ENCODE measurements at regions not wholly inside any gene's neighbourhood (a gene's known extent, or its start where the extent isn't known, plus 50 kb on each side); places are given as distances from the start of the nearest gene placed in this dataset.

- no peak for DNase-seq
Observed at GRCh38 chr13:74930402-74931165, 551.4 kb downstream of the TBC1D4 start.

GRCh38 chr13:74929436-74929835, 552.5 kb downstream of the TBC1D4 start:
- DNase-seq = no peak

GRCh38 chr13:74927823-74928222, 554.1 kb downstream of the TBC1D4 start:
- no peak for DNase-seq

- DNase-seq = no peak
Observed at GRCh38 chr13:74922963-74923362, 559.0 kb downstream of the TBC1D4 start.

GRCh38 chr13:74921326-74921725, 560.6 kb downstream of the TBC1D4 start:
- no peak for DNase-seq

- no peak for DNase-seq
Observed at GRCh38 chr13:74920920-74921319, 561.0 kb downstream of the TBC1D4 start.

- DNase-seq = no peak
Observed at GRCh38 chr13:74920361-74920760, 561.6 kb downstream of the TBC1D4 start.

GRCh38 chr13:74919914-74920313, 562.1 kb downstream of the TBC1D4 start:
- DNase-seq = no peak

- no peak for DNase-seq
Observed at GRCh38 chr13:74912898-74913297, 569.1 kb downstream of the TBC1D4 start.

- DNase-seq = no peak
Observed at GRCh38 chr13:74910415-74910814, 571.6 kb downstream of the TBC1D4 start.

GRCh38 chr13:74907788-74908187, 574.2 kb downstream of the TBC1D4 start:
- no peak for DNase-seq

- no peak for DNase-seq
Observed at GRCh38 chr13:74904556-74904955, 577.4 kb downstream of the TBC1D4 start.

- DNase-seq = no peak
Observed at GRCh38 chr13:74895042-74895796, 586.8 kb downstream of the TBC1D4 start.

- DNase-seq = no peak
Observed at GRCh38 chr13:74892096-74892495, 589.9 kb downstream of the TBC1D4 start.

GRCh38 chr13:74891610-74892009, 590.4 kb downstream of the TBC1D4 start:
- DNase-seq = no peak

- DNase-seq = no peak
Observed at GRCh38 chr13:74889321-74889720, 592.6 kb downstream of the TBC1D4 start.

GRCh38 chr13:74886502-74886901, 595.5 kb downstream of the TBC1D4 start:
- no peak for DNase-seq

- no peak for DNase-seq
Observed at GRCh38 chr13:74883834-74884233, 598.1 kb downstream of the TBC1D4 start.

GRCh38 chr13:74871369-74872070, 610.4 kb downstream of the TBC1D4 start:
- DNase-seq = no peak

GRCh38 chr13:74870865-74871264, 611.1 kb downstream of the TBC1D4 start:
- DNase-seq = no peak

- DNase-seq = no peak
Observed at GRCh38 chr13:74869846-74870245, 612.1 kb downstream of the TBC1D4 start.

GRCh38 chr13:74868049-74868448, 613.9 kb downstream of the TBC1D4 start:
- DNase-seq = no peak

GRCh38 chr13:74867460-74867859, 614.5 kb downstream of the TBC1D4 start:
- DNase-seq = no peak

- DNase-seq = no peak
Observed at GRCh38 chr13:74866101-74866500, 615.9 kb downstream of the TBC1D4 start.
